GM12892 (cell line): ENCODE measurements at regions not wholly inside any gene's neighbourhood (a gene's known extent, or its start where the extent isn't known, plus 50 kb on each side); places are given as distances from the start of the nearest gene placed in this dataset.

Experiments
- POLR2A ChIP-seq: IDR thresholded peaks from 2 replicates; pipeline ENCODE4 v1.6.1; 2011; ENCODE audit warnings: low read depth, low read length, control low read depth
- POLR2AphosphoS5 ChIP-seq: IDR thresholded peaks from 2 replicates; pipeline ENCODE4 v1.6.1; 2011; ENCODE audit warnings: low read depth, low read length, control low read depth
- TAF1 ChIP-seq: IDR thresholded peaks from 2 replicates; pipeline ENCODE4 v1.6.1; 2011; ENCODE audit warnings: low read depth, mild to moderate bottlenecking, control low read depth, low read length, borderline replicate concordance

DNA sequence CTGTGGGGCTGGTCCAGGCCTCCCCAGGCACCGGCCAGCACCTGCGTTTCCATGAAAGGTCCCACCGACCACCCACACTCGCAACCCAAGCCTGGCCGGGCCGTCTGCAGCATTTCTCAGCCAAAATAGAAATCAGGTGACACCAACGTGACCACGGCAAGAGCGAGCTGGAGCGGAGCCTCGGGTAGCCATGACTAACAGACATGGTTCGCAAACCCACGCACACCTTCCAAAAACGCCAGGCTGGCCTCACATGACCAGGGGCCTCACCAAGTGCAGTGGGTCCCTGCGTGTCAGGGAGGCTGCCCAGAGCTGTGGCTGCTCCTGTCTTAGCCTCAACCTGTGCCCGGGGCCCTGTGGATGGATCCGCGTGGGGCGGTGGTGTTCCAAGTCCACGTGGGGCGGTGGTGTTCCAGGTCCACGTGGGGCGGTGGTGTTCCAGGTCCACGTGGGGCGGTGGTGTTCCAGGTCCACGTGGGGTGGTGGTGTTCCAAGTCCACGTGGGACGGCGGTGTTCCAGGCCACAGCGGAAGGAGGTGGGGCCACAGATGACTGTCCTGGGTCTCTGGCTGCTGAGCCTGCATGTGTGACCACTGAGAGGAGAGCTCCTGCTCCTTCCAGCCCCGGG lies 64.4 kb upstream of the ADGRA1 start:
- no peak for TF ChIP-seq POLR2A
- no peak for TF ChIP-seq TAF1
- no peak for TF ChIP-seq POLR2AphosphoS5
